Esophagus squamous epithelium (tissue), 5 donors: ENCODE measurements at regions not wholly inside any gene's neighbourhood (a gene's known extent, or its start where the extent isn't known, plus 50 kb on each side); places are given as distances from the start of the nearest gene placed in this dataset.
A peak's percentile ranks its signal among the peaks of the same experiment; 100 is the strongest.

Experiments used
- DNase-seq: peaks from one replicate; lab custom pipeline; 2025; lab: John Stamatoyannopoulos, UW
- H3K27ac ChIP-seq, 4 donors: fragments of 200-600 bp; sonication (generic); one replicate each; pipeline ENCODE4 v1.5.1; 2016 to 2019; ENCODE audit warnings: mild to moderate bottlenecking in 1 of 4
- H3K27me3 ChIP-seq, 4 donors: fragments of 200-600 bp; sonication (generic); 1 replicate in 3 of 4; 2 replicates in 1 of 4; pipeline versions ENCODE4 v1.5.1 to v1.6.0; 2017 to 2021; ENCODE audit warnings: antibody characterized with exemption in 1 of 4
- H3K36me3 ChIP-seq, 3 donors: fragments of 200-600 bp; sonication (generic); one replicate each; pipeline ENCODE4 v1.5.1; 2016 to 2019
- H3K4me1 ChIP-seq, 3 donors: fragments of 200-600 bp; sonication (generic); one replicate each; pipeline ENCODE4 v1.5.1; 2017 to 2019
- H3K4me3 ChIP-seq, 4 donors: fragments of 200-600 bp; sonication (generic); 1 replicate in 3 of 4; 2 replicates in 1 of 4; pipeline ENCODE4 v1.5.1; 2016 to 2019; ENCODE audit warnings: mild to moderate bottlenecking in 2 of 4, moderate library complexity in 1 of 4
- H3K9me3 ChIP-seq, 3 donors: fragments of 200-600 bp; sonication (generic); one replicate each; pipeline ENCODE4 v1.5.1; 2016 to 2019
- POLR2A ChIP-seq, 4 donors: fragments of 450-650 bp; IDR thresholded peaks; one replicate each; pipeline ENCODE4 v1.6.1; 2017; ENCODE audit warnings: antibody characterized with exemption in 4 of 4, mild to moderate bottlenecking in 4 of 4, moderate library complexity in 3 of 4
- WGBS, 2 donors: methylation state at CpG; one replicate each; pipeline ENCODE4 v1.1.5; 2018; 5-methylcytosine and 5-hydroxymethylcytosine counted together
- intact Hi-C: fragments of 100-400 bp; cut with DNase I; formaldehyde crosslinking; loops from one replicate; pipeline ENCODE4 v1.15.0; 2022
- TF ChIP-seq, protein P1 (sequence below), 6 experiments: fragments of 450-650 bp in 4 of 6; fragments of 200-600 bp in 2 of 6; sonication (generic) in 2 of 6; IDR thresholded peaks; one replicate each; pipeline ENCODE4 v1.5.1; 2016 to 2019; ENCODE audit warnings: antibody characterized with exemption in 6 of 6, mild to moderate bottlenecking in 4 of 6, moderate library complexity in 4 of 6
- donor health status: DM: yes; HTN: yes; CAD: no.

DNA sequence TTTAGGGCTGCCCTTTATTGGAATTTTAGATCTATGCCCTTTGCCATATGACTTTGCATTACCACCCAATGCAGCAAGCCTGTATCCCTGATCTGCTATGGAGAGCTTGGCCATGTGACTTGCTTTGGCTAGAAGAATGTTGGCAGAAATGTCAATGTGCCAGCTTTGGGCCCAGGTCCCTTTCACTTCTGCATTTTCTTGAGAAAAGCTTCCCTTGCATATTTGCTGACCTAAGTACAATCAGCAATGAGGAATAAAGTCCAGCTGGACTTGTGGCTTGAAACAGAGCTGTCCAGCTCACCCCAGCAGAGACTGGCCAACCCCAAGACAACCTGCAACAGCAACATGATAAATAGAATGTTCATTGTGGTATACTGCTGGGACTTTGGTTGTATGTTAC lies 135.9 kb downstream of the PAH start:
- Histone ChIP-seq H3K27ac (no peak overlapping the region), H3K36me3 (no peaks in the 10 kb centered on the region), H3K4me3 (no peak overlapping the region), H3K4me1 (no peaks in the 10 kb centered on the region), H3K9me3 (no peaks in the 10 kb centered on the region), H3K27me3 (no peaks in the 10 kb centered on the region)
- intact Hi-C loops, result no loop called here
- TF ChIP-seq, protein P1, sequence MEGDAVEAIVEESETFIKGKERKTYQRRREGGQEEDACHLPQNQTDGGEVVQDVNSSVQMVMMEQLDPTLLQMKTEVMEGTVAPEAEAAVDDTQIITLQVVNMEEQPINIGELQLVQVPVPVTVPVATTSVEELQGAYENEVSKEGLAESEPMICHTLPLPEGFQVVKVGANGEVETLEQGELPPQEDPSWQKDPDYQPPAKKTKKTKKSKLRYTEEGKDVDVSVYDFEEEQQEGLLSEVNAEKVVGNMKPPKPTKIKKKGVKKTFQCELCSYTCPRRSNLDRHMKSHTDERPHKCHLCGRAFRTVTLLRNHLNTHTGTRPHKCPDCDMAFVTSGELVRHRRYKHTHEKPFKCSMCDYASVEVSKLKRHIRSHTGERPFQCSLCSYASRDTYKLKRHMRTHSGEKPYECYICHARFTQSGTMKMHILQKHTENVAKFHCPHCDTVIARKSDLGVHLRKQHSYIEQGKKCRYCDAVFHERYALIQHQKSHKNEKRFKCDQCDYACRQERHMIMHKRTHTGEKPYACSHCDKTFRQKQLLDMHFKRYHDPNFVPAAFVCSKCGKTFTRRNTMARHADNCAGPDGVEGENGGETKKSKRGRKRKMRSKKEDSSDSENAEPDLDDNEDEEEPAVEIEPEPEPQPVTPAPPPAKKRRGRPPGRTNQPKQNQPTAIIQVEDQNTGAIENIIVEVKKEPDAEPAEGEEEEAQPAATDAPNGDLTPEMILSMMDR (IDR thresholded peaks at IDR 0.05), result no peak
- no peak for TF ChIP-seq POLR2A (IDR thresholded peaks at IDR 0.05)
- no peak for DNase-seq

DNA sequence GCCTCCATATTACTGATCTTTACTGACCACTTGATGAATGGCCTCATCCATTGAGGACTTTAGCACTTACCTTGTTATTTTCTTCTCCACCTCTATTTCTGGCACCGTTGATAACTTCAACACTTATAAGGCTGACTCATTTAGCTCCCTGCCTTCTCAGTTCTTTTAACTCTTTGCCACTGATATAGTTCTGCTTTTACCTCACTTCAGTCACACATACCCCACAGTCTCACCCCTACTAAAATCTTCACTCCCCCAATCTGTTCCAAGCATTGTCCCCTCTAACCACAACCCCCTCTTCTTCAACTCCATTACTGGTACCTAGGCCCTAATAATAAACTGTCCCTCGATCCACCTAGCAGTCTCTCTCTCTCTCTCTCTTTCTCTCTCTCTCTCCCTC lies 141.0 kb downstream of the PAH start:
- no peaks in the 10 kb centered on the region for H3K9me3 ChIP-seq
- H3K27me3 ChIP-seq, result no peaks in the 10 kb centered on the region
- intact Hi-C loops, result no loop called here
- H3K27ac ChIP-seq, result no peak overlapping the region
- TF ChIP-seq, protein P1 (IDR thresholded peaks at IDR 0.05), result no peak
- TF ChIP-seq POLR2A (IDR thresholded peaks at IDR 0.05), result no peak
- H3K4me3 ChIP-seq, result no peak overlapping the region
- WGBS, 2 donors, result 43 to 64% methylated on average over 2 of the region's 2 CpGs
- H3K36me3 ChIP-seq, result no peaks in the 10 kb centered on the region
- H3K4me1 ChIP-seq, result no peaks in the 10 kb centered on the region
- no peak for DNase-seq

DNA sequence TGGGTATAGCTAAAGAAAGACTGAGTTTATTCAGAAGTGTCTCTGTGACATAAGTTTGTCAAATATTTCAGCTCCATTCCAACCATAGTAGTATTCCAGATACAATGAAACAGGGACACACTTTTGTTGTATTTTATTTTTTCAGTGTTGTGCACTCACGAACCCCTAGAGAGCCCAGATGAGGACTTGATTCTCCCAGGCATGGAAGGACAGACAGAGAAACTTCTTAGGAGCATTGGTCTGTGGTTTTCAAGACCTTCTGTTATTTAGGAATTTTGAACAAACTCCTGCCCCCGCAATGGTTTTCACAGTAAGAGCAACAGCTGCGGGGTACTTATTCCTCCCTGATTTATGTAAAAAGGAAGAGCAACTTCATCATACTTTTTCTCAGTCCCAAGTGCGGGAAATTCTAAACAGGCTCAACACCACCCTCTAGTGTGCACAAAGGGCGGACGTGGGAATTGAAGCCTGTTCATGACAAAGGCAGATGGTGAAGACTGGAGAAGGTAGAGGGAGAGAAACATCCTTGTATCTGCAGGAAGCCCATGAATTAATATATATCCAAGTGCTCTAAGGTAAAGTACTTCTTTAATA lies 147.6 kb downstream of the PAH start:
- H3K36me3 ChIP-seq, result no peaks in the 10 kb centered on the region
- H3K27me3 ChIP-seq, result no peaks in the 10 kb centered on the region
- H3K4me1 ChIP-seq, result no peaks in the 10 kb centered on the region
- WGBS, 2 donors, result 11 to 12% methylated on average over 6 of the region's 6 CpGs
- TF ChIP-seq, protein P1 (IDR thresholded peaks at IDR 0.05), result peak in 4 of 6 experiments; percentile 44 to 58 (median 52)
- no peak for TF ChIP-seq POLR2A (IDR thresholded peaks at IDR 0.05)
- no peak for DNase-seq
- H3K9me3 ChIP-seq, result no peaks in the 10 kb centered on the region
- H3K27ac ChIP-seq, result no peak overlapping the region
- H3K4me3 ChIP-seq, result no peak overlapping the region
- intact Hi-C loops, result no loop called here

DNA sequence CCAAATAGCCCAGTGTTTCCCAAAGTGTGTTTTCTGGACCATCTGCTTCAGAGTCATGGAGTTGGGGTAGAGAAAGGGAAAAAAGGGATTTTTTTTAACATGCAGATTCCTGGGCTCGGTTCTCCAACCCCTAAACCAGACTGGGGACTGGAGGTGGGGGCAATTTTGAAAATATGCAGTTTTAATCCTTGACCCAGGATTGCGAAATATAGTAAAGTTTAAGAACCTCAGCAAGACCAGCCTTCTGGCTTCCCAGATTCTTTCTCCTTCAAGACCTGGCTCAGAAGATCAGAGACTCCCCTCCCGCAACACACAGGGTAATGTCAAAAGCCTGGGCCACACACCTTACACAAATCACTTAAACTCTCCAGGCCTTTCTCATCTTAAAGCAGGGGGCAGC lies 150.1 kb downstream of the PAH start:
- intact Hi-C loops, result no loop called here
- 68 to 82% methylated on average over 3 of the region's 3 CpGs for WGBS, 2 donors

DNA sequence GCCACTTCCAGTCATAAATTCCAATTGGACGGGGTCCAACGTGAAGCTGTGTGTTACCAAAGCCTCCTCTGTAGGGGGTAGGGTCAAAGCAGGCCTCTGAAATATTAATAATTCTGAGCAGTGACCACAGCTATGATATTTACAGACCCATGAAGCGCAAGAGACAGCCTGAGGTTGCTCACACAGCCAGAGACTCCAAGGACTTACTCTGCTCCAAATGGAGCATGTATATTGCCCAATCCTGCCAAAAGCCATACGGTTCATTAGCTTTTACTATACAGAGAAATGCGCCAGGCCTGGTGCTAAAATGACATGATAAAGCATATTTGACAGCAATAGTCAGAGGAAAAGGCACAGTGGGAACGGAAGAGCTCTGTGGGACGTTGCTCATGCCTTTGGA lies 151.3 kb downstream of the PAH start:
- Histone ChIP-seq H3K4me1 (no peaks in the 10 kb centered on the region), H3K4me3 (no peak overlapping the region), H3K27me3 (no peaks in the 10 kb centered on the region), H3K27ac (no peak overlapping the region), H3K9me3 (no peaks in the 10 kb centered on the region), H3K36me3 (no peaks in the 10 kb centered on the region)
- TF ChIP-seq POLR2A (IDR thresholded peaks at IDR 0.05), result no peak
- TF ChIP-seq, protein P1 (IDR thresholded peaks at IDR 0.05), result no peak
- intact Hi-C loops, result no loop called here
- DNase-seq, result no peak
- WGBS, 2 donors, result 62 to 64% methylated on average over 4 to 7 of the region's 7 CpGs

More for the DNA sequence above, 150.1 kb downstream of the PAH start:
- TF ChIP-seq, protein P1 (IDR thresholded peaks at IDR 0.05), result no peak
- no peak for TF ChIP-seq POLR2A (IDR thresholded peaks at IDR 0.05)
- Histone ChIP-seq H3K4me1 (no peaks in the 10 kb centered on the region), H3K36me3 (no peaks in the 10 kb centered on the region), H3K4me3 (no peak overlapping the region), H3K9me3 (no peaks in the 10 kb centered on the region), H3K27me3 (no peaks in the 10 kb centered on the region), H3K27ac (no peak overlapping the region)
- no peak for DNase-seq
